Transverse colon (tissue), 4 donors: ENCODE measurements at regions not wholly inside any gene's neighbourhood (a gene's known extent, or its start where the extent isn't known, plus 50 kb on each side); places are given as distances from the start of the nearest gene placed in this dataset.

Source experiments
- DNase-seq: peaks from one replicate; pipeline ENCODE4 v3.0.0-alpha.2; 2019
- H3K27ac ChIP-seq, 4 donors: fragments of 200-600 bp; sonication (generic); 2 replicates each; pipeline ENCODE4 v1.5.1; 2016 to 2018; ENCODE audit warnings: inconsistent platforms in 4 of 4
- H3K27me3 ChIP-seq: fragments of 200-600 bp; sonication (generic); 2 replicates; pipeline ENCODE4 v1.5.1; 2017; ENCODE audit warnings: inconsistent platforms
- H3K36me3 ChIP-seq, 4 donors: fragments of 200-600 bp; sonication (generic); 2 replicates each; pipeline ENCODE4 v1.5.1; 2017 to 2019; ENCODE audit warnings: inconsistent platforms in 4 of 4
- H3K4me1 ChIP-seq, 4 donors: fragments of 200-600 bp; sonication (generic); 2 replicates each; pipeline ENCODE4 v1.5.1; 2017 to 2020; ENCODE audit warnings: inconsistent platforms in 4 of 4
- H3K4me3 ChIP-seq, 4 donors: fragments of 200-600 bp; sonication (generic); 1 replicate in 1 of 4; 2 replicates in 3 of 4; pipeline versions ENCODE4 v1.5.1 to v1.6.1; 2017 to 2019; ENCODE audit warnings: inconsistent platforms in 4 of 4
- H3K9me3 ChIP-seq, 2 donors: fragments of 200-600 bp; sonication (generic); 2 replicates each; pipeline ENCODE4 v1.5.1; 2017 to 2019; ENCODE audit warnings: inconsistent platforms in 2 of 2
- EP300 ChIP-seq: sonication (generic); formaldehyde crosslinking; IDR thresholded peaks from one replicate; pipeline ENCODE4 v1.6.1; 2017; ENCODE audit warnings: antibody characterized with exemption, low read depth
- POLR2A ChIP-seq: fragments of 450-650 bp; IDR thresholded peaks from one replicate; pipeline ENCODE4 v1.6.1; 2016; ENCODE audit warnings: antibody characterized with exemption, mild to moderate bottlenecking, moderate library complexity
- POLR2AphosphoS5 ChIP-seq, 3 donors: sonication (generic); formaldehyde crosslinking; IDR thresholded peaks; one replicate each; pipeline ENCODE4 v1.6.1; 2016; ENCODE audit warnings: antibody characterized with exemption in 3 of 3
- WGBS, 2 donors: methylation state at CpG; one replicate each; pipeline ENCODE4 v1.1.5; 2018; ENCODE audit warnings: low coverage in 1 of 2; 5-methylcytosine and 5-hydroxymethylcytosine counted together
- in situ Hi-C, 4 donors: fragments of 200-750 bp; cut with MboI; loops; one replicate each; pipeline versions ENCODE4 v1.15.0 to v1.15.1; 2017; ENCODE audit warnings: low sequenced_read_pairs in 3 of 4, low pct_ligation_motif_present in 1 of 4, low pct_unique_long_range_greater_than_20kb in 1 of 4
- intact Hi-C: fragments of 100-400 bp; cut with DNase I; formaldehyde crosslinking; loops from one replicate; pipeline ENCODE4 v1.15.1; 2023; ENCODE audit warnings: low total_unique reads
- TF ChIP-seq, protein P1 (sequence below), 5 experiments: fragments of 200-600 bp in 3 of 5; fragments of 450-650 bp in 2 of 5; sonication (generic) in 3 of 5; IDR thresholded peaks; 1 replicate in 2 of 5; 2 replicates in 3 of 5; pipeline ENCODE4 v1.5.1; 2016 to 2017; ENCODE audit warnings: antibody characterized with exemption in 5 of 5, inconsistent platforms in 3 of 5, mild to moderate bottlenecking in 2 of 5, moderate library complexity in 1 of 5

- no peaks in the 10 kb centered on the region for H3K9me3 ChIP-seq
- 65 to 70% methylated on average over 4 of the region's 4 CpGs for WGBS, 2 donors
- in situ Hi-C loops (no loop called here), intact Hi-C loops (no loop called here)
- no peaks in the 10 kb centered on the region for H3K4me1 ChIP-seq
- DNase-seq = no peak
- no peak overlapping the region for H3K27ac ChIP-seq
- no peak for TF ChIP-seq POLR2AphosphoS5 (IDR thresholded peaks at IDR 0.05)
- TF ChIP-seq EP300 = no peak
- TF ChIP-seq, protein P1, sequence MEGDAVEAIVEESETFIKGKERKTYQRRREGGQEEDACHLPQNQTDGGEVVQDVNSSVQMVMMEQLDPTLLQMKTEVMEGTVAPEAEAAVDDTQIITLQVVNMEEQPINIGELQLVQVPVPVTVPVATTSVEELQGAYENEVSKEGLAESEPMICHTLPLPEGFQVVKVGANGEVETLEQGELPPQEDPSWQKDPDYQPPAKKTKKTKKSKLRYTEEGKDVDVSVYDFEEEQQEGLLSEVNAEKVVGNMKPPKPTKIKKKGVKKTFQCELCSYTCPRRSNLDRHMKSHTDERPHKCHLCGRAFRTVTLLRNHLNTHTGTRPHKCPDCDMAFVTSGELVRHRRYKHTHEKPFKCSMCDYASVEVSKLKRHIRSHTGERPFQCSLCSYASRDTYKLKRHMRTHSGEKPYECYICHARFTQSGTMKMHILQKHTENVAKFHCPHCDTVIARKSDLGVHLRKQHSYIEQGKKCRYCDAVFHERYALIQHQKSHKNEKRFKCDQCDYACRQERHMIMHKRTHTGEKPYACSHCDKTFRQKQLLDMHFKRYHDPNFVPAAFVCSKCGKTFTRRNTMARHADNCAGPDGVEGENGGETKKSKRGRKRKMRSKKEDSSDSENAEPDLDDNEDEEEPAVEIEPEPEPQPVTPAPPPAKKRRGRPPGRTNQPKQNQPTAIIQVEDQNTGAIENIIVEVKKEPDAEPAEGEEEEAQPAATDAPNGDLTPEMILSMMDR (IDR thresholded peaks at IDR 0.05) = no peak
- no peak for TF ChIP-seq POLR2A
- H3K36me3 ChIP-seq = no peaks in the 10 kb centered on the region
- no peak overlapping the region for H3K4me3 ChIP-seq
- H3K27me3 ChIP-seq = no peaks in the 10 kb centered on the region
These were observed 942.3 kb downstream of the TAF11L14 start for GRCh38 chr5:18576586-18576985.

DNA sequence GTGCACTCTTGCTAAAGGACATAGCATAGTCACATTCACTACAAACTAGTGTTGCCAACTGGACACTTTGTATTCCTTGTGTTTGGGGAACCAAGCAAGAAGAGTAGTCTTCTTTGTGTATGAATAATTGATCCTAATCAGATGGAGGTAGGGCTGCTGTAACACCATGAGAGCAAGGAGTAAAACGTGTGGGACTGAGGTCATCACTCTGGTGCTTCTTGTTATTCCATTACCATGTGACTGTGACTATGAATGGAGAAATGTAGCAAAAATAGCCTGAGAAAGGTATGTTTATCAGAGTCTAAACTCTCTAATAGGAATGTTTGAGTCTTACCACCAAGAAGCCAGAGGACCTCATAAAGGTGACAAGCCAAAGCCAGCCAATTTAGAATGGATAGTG lies 966.9 kb downstream of the TAF11L14 start:
- TF ChIP-seq POLR2A (no peak), POLR2AphosphoS5 (IDR thresholded peaks at IDR 0.05) (no peak), EP300 (no peak)
- TF ChIP-seq, protein P1 (IDR thresholded peaks at IDR 0.05) = no peak
- Histone ChIP-seq H3K4me3 (no peak overlapping the region), H3K36me3 (no peaks in the 10 kb centered on the region), H3K4me1 (no peaks in the 10 kb centered on the region), H3K27me3 (no peaks in the 10 kb centered on the region), H3K9me3 (no peaks in the 10 kb centered on the region), H3K27ac (no peak overlapping the region)
- DNase-seq = no peak
- intact Hi-C loops (no loop called here), in situ Hi-C loops (no loop called here)
- WGBS, 2 donors = 67 to 78% methylated on average over 1 of the region's 1 CpG

GRCh38 chr5:18602402-18602801 lies 968.1 kb downstream of the TAF11L14 start:
- DNase-seq = no peak
- Histone ChIP-seq H3K27me3 (no peaks in the 10 kb centered on the region), H3K27ac (no peak overlapping the region), H3K4me3 (no peak overlapping the region), H3K9me3 (no peaks in the 10 kb centered on the region), H3K4me1 (no peaks in the 10 kb centered on the region), H3K36me3 (no peaks in the 10 kb centered on the region)
- TF ChIP-seq POLR2AphosphoS5 (IDR thresholded peaks at IDR 0.05) (no peak), EP300 (no peak), POLR2A (no peak)
- TF ChIP-seq, protein P1 (IDR thresholded peaks at IDR 0.05) = no peak
- in situ Hi-C loops = no loop called here
- 39 to 44% methylated on average over 1 of the region's 1 CpG for WGBS, 2 donors
- intact Hi-C loops = no loop called here

- Histone ChIP-seq H3K27me3 (no peaks in the 10 kb centered on the region), H3K9me3 (no peaks in the 10 kb centered on the region), H3K4me3 (no peak overlapping the region), H3K4me1 (no peaks in the 10 kb centered on the region), H3K27ac (no peak overlapping the region), H3K36me3 (no peaks in the 10 kb centered on the region)
- TF ChIP-seq POLR2A (no peak), EP300 (no peak), POLR2AphosphoS5 (IDR thresholded peaks at IDR 0.05) (no peak)
- TF ChIP-seq, protein P1 (IDR thresholded peaks at IDR 0.05) = no peak
- DNase-seq = no peak
- in situ Hi-C loops = no loop called here
- intact Hi-C loops = no loop called here
These were observed 970.9 kb downstream of the TAF11L14 start for GRCh38 chr5:18605186-18605585.
